ENCODE measurements at regions not wholly inside any gene's neighbourhood (a gene's known extent, or its start where the extent isn't known, plus 50 kb on each side); places are given as distances from the start of the nearest gene placed in this dataset.

DNA sequence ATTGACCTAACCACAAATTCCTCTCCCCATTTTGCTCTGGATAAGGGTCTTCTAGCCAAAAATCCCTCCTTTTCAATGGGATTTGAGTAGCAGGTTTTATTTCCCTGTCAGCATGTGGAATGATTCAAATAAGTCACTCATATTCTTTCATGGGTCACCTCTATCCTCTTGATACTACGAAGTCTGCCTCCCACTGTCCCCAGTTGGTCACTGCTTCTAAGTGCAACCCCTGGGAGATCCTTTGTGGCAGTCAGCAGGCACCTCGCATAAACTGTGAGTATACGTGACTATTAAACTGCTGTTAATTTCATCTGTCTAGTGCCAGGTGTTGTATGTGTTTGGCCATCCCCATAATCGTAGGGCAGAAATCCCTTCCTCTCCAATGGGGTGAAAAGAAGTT, 1667.9 kb upstream of the PCDH7 start:
- no peak for TF ChIP-seq EZH2 (IDR thresholded peaks at IDR 0.05)
- TF ChIP-seq POLR2AphosphoS5 (IDR thresholded peaks at IDR 0.05; ENCODE audit: borderline replicate concordance, low read depth, low read length) = no peak
- TF ChIP-seq FOXP2 (optimal IDR thresholded peaks at IDR 0.05; ENCODE audit: control extremely low read depth, extremely low read length, insufficient read depth) = no peak
